NB4 (cell line): ENCODE measurements at regions not wholly inside any gene's neighbourhood (a gene's known extent, or its start where the extent isn't known, plus 50 kb on each side); places are given as distances from the start of the nearest gene placed in this dataset.
A peak's percentile ranks its signal among the peaks of the same experiment; 100 is the strongest.
"Not testable (repeated sequence)": the region's sequence is repeated elsewhere in the genome, so short reads cannot be mapped to it uniquely, and the experiment has no call there.

Experiments used
- DNase-seq: peaks from one replicate; pipeline ENCODE4 v3.0.0; 2010; ENCODE audit warnings: low read depth
- H3K4me3 ChIP-seq: one replicate; pipeline ENCODE4 v1.5.1; 2011; ENCODE audit warnings: mild to moderate bottlenecking, low read depth, low read length, moderate library complexity
- MYC ChIP-seq: IDR thresholded peaks from 2 replicates; pipeline ENCODE4 v1.6.1; 2011; ENCODE audit warnings: low read depth, low read length
- POLR2A ChIP-seq: IDR thresholded peaks from 2 replicates; pipeline ENCODE4 v1.6.1; 2011; ENCODE audit warnings: mild to moderate bottlenecking; ENCODE audit not compliant: insufficient read length; ENCODE audit errors: extremely low read depth
- TF ChIP-seq, protein P1 (sequence below): IDR thresholded peaks from one replicate; pipeline ENCODE4 v1.5.1; 2012; ENCODE audit warnings: low read depth, low read length
- TF ChIP-seq, protein P2 (sequence below): IDR thresholded peaks from 2 replicates; pipeline ENCODE4 v1.6.1; 2011; ENCODE audit warnings: low read depth, low read length

DNA sequence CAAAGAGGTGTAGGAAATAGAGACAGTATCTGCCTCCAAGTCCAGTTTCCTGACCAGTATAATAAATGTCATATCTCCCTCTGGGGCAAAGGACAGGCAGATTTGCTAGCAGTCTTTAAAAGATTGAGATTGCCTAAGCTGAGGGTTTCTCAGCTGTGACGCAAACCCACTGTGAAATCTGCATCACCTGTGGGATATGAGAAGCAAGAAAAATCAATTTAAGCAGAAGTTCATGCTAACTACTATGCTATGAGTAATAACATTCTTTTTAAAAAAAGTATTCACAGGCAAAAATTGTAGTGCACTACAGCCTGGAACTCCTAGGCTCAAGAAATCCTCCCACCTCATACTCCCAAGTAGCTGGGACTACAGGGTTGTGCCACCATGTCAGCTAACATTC lies 168.1 kb upstream of the POC5 start:
- peak; percentile 1 for DNase-seq
- TF ChIP-seq, protein P1, sequence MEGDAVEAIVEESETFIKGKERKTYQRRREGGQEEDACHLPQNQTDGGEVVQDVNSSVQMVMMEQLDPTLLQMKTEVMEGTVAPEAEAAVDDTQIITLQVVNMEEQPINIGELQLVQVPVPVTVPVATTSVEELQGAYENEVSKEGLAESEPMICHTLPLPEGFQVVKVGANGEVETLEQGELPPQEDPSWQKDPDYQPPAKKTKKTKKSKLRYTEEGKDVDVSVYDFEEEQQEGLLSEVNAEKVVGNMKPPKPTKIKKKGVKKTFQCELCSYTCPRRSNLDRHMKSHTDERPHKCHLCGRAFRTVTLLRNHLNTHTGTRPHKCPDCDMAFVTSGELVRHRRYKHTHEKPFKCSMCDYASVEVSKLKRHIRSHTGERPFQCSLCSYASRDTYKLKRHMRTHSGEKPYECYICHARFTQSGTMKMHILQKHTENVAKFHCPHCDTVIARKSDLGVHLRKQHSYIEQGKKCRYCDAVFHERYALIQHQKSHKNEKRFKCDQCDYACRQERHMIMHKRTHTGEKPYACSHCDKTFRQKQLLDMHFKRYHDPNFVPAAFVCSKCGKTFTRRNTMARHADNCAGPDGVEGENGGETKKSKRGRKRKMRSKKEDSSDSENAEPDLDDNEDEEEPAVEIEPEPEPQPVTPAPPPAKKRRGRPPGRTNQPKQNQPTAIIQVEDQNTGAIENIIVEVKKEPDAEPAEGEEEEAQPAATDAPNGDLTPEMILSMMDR, result no peak
- no peak for TF ChIP-seq MYC
- TF ChIP-seq POLR2A, result no peak
- H3K4me3 ChIP-seq, result no peak overlapping the region

DNA sequence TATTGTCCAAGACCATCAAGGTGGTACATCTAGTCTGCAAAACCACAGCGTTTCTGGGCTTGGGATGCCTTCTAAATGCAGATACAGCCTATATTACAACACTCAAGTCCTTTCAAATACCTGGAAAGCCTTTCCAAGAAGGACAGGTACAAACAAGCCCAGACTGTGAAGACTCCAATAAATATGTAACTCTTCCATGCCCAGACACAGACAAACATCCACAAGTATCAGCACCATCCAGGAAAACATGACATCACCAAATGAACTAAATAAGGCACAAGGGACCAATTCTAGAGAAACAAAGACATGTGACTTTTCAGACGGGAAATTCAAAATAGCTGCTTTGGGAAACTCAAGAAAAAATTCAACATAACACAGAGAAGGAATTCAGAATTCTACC lies 152.7 kb upstream of the POC5 start:
- TF ChIP-seq POLR2A, result no peak
- TF ChIP-seq, protein P2, sequence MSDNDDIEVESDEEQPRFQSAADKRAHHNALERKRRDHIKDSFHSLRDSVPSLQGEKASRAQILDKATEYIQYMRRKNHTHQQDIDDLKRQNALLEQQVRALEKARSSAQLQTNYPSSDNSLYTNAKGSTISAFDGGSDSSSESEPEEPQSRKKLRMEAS, result no peak
- TF ChIP-seq, protein P1, result no peak
- TF ChIP-seq MYC, result no peak
- no peak for DNase-seq

DNA sequence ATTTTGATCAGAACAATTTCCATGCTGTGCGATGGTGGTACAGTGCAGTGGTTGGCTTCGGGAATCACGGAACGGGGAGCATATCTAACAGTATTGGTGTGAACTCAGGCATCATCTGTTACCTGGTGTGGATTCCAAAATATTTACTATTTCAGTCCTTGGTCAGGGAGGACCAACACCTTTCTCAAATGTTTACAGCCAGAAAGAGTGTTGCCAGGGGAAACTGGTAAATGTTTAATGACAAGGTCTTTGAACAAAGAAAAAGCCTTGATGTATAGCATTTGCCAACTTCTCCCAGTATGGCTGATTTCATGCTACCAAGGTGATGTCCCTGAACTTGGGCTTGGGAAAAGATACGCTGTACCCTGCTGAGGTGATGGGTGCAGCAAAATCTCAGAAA lies 145.6 kb upstream of the POC5 start:
- TF ChIP-seq, protein P2, result no peak
- TF ChIP-seq POLR2A, result no peak
- TF ChIP-seq, protein P1, result no peak
- no peak for TF ChIP-seq MYC
- no peak for DNase-seq
- H3K4me3 ChIP-seq, result no peak overlapping the region

More for the DNA sequence above, 152.7 kb upstream of the POC5 start:
- no peak overlapping the region for H3K4me3 ChIP-seq

DNA sequence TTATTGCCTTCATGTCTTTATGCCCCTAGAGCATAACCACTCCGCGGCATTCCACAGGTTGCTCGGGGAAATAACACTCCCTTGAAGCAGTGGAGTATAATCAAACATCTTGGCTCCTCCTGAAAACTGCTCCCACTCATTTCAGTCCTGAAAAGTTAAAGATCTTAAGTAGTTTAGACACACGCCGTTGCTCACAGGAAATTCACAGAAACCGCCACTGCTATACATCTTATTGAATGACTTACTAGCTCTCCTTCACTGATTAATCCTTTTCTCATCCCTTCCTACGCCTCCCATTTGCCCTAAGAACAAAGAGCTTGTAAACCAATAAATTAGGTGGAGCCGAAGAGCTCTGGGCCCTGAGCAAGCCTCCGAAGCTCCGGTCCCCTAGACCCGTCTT lies 142.4 kb upstream of the POC5 start:
- DNase-seq, H3K4me3 ChIP-seq: not testable (repeated sequence)

DNA sequence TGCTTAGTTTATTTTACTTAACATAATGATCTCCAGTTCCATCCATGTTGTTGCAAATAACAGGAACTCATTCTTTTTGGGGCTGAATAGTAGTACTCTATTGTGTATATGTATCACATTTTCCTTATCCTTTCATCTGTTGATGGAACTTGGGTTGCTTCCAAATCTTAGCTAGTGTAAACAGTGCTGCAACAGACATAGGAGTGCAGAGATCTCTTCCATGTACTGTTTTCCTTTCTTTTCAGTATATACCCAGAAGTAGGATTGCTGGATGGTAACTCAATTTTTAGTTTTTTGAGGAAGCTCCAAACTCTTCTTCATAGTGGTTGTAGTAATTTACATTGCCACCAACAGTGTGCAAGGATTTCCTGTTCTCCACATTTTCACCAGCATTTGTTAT lies 138.8 kb upstream of the POC5 start:
- H3K4me3 ChIP-seq, result no peak overlapping the region
- DNase-seq, result no peak
- TF ChIP-seq, protein P1, result no peak
- TF ChIP-seq POLR2A, result no peak
- no peak for TF ChIP-seq MYC
- TF ChIP-seq, protein P2, result no peak

DNA sequence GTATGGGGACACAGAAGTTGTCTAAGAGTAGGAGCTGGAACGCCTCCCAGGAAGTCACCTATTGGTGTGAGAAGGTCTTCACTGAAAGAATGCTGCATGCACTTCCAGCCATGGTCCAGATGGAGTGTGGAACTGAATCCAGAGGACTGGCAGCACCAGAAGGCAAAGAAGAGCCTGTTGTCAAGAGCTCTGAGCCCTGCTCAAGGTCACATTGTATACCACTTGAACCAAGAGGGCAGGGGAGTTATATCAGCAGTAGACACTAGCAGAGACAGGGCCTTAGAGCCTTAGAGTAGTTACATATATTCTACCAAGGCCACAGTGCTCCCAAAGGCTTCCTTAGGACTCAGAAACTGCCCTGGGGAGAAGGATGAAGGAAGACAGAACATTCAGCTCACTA lies 130.8 kb upstream of the POC5 start:
- no peak for DNase-seq
- no peak overlapping the region for H3K4me3 ChIP-seq
- no peak for TF ChIP-seq POLR2A
- no peak for TF ChIP-seq MYC
- TF ChIP-seq, protein P2, result no peak
- TF ChIP-seq, protein P1, result no peak
